Lower lobe of right lung (tissue), 2 donors: ENCODE measurements at regions not wholly inside any gene's neighbourhood (a gene's known extent, or its start where the extent isn't known, plus 50 kb on each side); places are given as distances from the start of the nearest gene placed in this dataset.
A peak's percentile ranks its signal among the peaks of the same experiment; 100 is the strongest.

Source experiments
- ATAC-seq, 2 donors: fragments of 200-7000 bp; cut with Tn5 transposase; one replicate each; pipeline ENCODE4 v1.9.1; 2020 to 2022; ENCODE audit warnings: mild to moderate bottlenecking in 2 of 2, moderate library complexity in 2 of 2
- DNase-seq: peaks from one replicate; pipeline ENCODE4 v3.0.0-alpha.2; 2020
- H3K27ac ChIP-seq: fragments of 200-600 bp; one replicate; pipeline ENCODE4 v1.8.0; 2022
- H3K27me3 ChIP-seq: fragments of 200-600 bp; one replicate; pipeline ENCODE4 v1.8.0; 2022; ENCODE audit warnings: low read depth
- H3K36me3 ChIP-seq: fragments of 200-600 bp; one replicate; pipeline ENCODE4 v1.8.0; 2022; ENCODE audit warnings: mild to moderate bottlenecking
- H3K4me1 ChIP-seq: fragments of 200-600 bp; one replicate; pipeline ENCODE4 v1.8.0; 2022
- H3K4me3 ChIP-seq: fragments of 200-600 bp; one replicate; pipeline ENCODE4 v1.8.0; 2022; ENCODE audit warnings: mild to moderate bottlenecking
- H3K9me3 ChIP-seq: fragments of 200-600 bp; one replicate; pipeline ENCODE4 v1.8.0; 2022
- CTCF ChIP-seq: fragments of 200-600 bp; IDR thresholded peaks from one replicate; pipeline ENCODE4 v1.8.0; 2022; ENCODE audit warnings: antibody characterized with exemption, mild to moderate bottlenecking
- intact Hi-C: fragments of 100-400 bp; cut with DNase I; formaldehyde crosslinking; loops from one replicate; pipeline ENCODE4 v1.11.0; 2022
- donor health status: DM: no; HTN: yes; CAD: no; lungs with severe emphysema.

- no peak overlapping the region for H3K27ac ChIP-seq
- no peak for ATAC-seq
- TF ChIP-seq CTCF, result no peak
These were observed 234.6 kb downstream of the HS3ST3A1 start for GRCh38 chr17:13367154-13367553.

GRCh38 chr17:13365331-13365730 lies 236.4 kb downstream of the HS3ST3A1 start:
- Histone ChIP-seq H3K4me1 (no peaks in the 10 kb centered on the region), H3K27me3 (no peaks in the 10 kb centered on the region), H3K27ac (no peak overlapping the region), H3K36me3 (no peaks in the 10 kb centered on the region), H3K4me3 (no peak overlapping the region), H3K9me3 (no peaks in the 10 kb centered on the region)
- TF ChIP-seq CTCF, result no peak
- intact Hi-C loops, result no loop called here
- ATAC-seq (no peak), DNase-seq (no peak)

More at GRCh38 chr17:13367154-13367553, 234.6 kb downstream of the HS3ST3A1 start:
- Histone ChIP-seq H3K9me3 (no peaks in the 10 kb centered on the region), H3K4me1 (no peaks in the 10 kb centered on the region), H3K4me3 (no peak overlapping the region), H3K27me3 (no peaks in the 10 kb centered on the region), H3K36me3 (no peaks in the 10 kb centered on the region)
- DNase-seq, result no peak
- intact Hi-C loops, result no loop called here

- H3K4me3 ChIP-seq, result no peak overlapping the region
- DNase-seq (no peak), ATAC-seq (no peak)
- no peak overlapping the region for H3K27ac ChIP-seq
- no peaks in the 10 kb centered on the region for H3K9me3 ChIP-seq
- no peaks in the 10 kb centered on the region for H3K4me1 ChIP-seq
- H3K36me3 ChIP-seq, result no peaks in the 10 kb centered on the region
- TF ChIP-seq CTCF, result no peak
- no peaks in the 10 kb centered on the region for H3K27me3 ChIP-seq
- intact Hi-C loops, result no loop called here
These were observed 238.0 kb downstream of the HS3ST3A1 start for GRCh38 chr17:13363771-13364170.

- no peak for TF ChIP-seq CTCF
- no peak for DNase-seq
- Histone ChIP-seq H3K4me1 (no peaks in the 10 kb centered on the region), H3K27ac (no peak overlapping the region), H3K27me3 (no peaks in the 10 kb centered on the region), H3K36me3 (no peaks in the 10 kb centered on the region), H3K9me3 (no peaks in the 10 kb centered on the region), H3K4me3 (peak overlapping the region; percentile 14)
- ATAC-seq, result no peak
- intact Hi-C loops, result no loop called here
These were observed 239.2 kb downstream of the HS3ST3A1 start for GRCh38 chr17:13362341-13363122.

GRCh38 chr17:13359774-13360173 lies 242.0 kb downstream of the HS3ST3A1 start:
- Histone ChIP-seq H3K36me3 (no peaks in the 10 kb centered on the region), H3K4me3 (no peak overlapping the region), H3K9me3 (no peaks in the 10 kb centered on the region), H3K4me1 (no peaks in the 10 kb centered on the region), H3K27ac (no peak overlapping the region), H3K27me3 (no peaks in the 10 kb centered on the region)
- DNase-seq, result no peak
- intact Hi-C loops, result no loop called here
- no peak for TF ChIP-seq CTCF
- ATAC-seq, result no peak
